Astrocyte (in vitro differentiated cells and primary cell): ENCODE measurements at regions not wholly inside any gene's neighbourhood (a gene's known extent, or its start where the extent isn't known, plus 50 kb on each side); places are given as distances from the start of the nearest gene placed in this dataset.

ENCODE experiments used
- DNase-seq: peaks from one replicate; pipeline ENCODE4 v3.0.0-alpha.2; 2010; ENCODE audit warnings: low read depth
- FAIRE-seq: peaks from 2 replicates; lab custom pipeline; 2011; peaks lifted over from hg19 to GRCh38; lab: Jason Lieb, UNC
- H2AFZ ChIP-seq: 2 replicates; pipeline ENCODE4 v1.6.0; 2012; ENCODE audit warnings: low read depth, low read length, inconsistent platforms
- H3K27ac ChIP-seq: 2 replicates; pipeline ENCODE4 v1.5.1; 2011; ENCODE audit warnings: low read depth, low read length, inconsistent platforms
- H3K27me3 ChIP-seq: 2 replicates; pipeline ENCODE4 v1.6.0; 2011; ENCODE audit warnings: low read length, inconsistent platforms; ENCODE audit not compliant: insufficient read depth
- H3K36me3 ChIP-seq: 2 replicates; pipeline ENCODE4 v1.5.1; 2011; ENCODE audit warnings: low read length, inconsistent platforms; ENCODE audit not compliant: insufficient read depth
- H3K4me1 ChIP-seq: 2 replicates; pipeline ENCODE4 v1.5.1; 2011; ENCODE audit warnings: low read length, inconsistent platforms; ENCODE audit not compliant: insufficient read depth
- H3K4me2 ChIP-seq: 2 replicates; pipeline ENCODE4 v1.6.0; 2012; ENCODE audit warnings: low read length, inconsistent platforms
- H3K4me3 ChIP-seq: 2 replicates; pipeline ENCODE4 v1.5.1; 2011; ENCODE audit warnings: low read depth, mild to moderate bottlenecking, low read length, inconsistent platforms; ENCODE audit not compliant: insufficient read depth
- H3K79me2 ChIP-seq: 2 replicates; pipeline ENCODE4 v1.6.0; 2012; ENCODE audit warnings: mild to moderate bottlenecking, low read length, inconsistent platforms; ENCODE audit not compliant: insufficient read depth
- H3K9ac ChIP-seq: 2 replicates; pipeline ENCODE4 v1.6.0; 2012; ENCODE audit warnings: mild to moderate bottlenecking, low read length, inconsistent platforms
- H3K9me3 ChIP-seq: 2 replicates; pipeline ENCODE4 v1.5.1; 2012; ENCODE audit warnings: low read depth, mild to moderate bottlenecking, low read length, inconsistent platforms; ENCODE audit not compliant: insufficient read depth
- H4K20me1 ChIP-seq: 2 replicates; pipeline ENCODE4 v1.6.0; 2012; ENCODE audit warnings: low read length, inconsistent platforms; ENCODE audit not compliant: insufficient read depth
- H3K27ac Mint-ChIP-seq: one replicate; pipeline ENCODE4 v1.8.0; 2021; ENCODE audit warnings: mild to moderate bottlenecking, mixed read lengths; ENCODE audit not compliant: unreplicated experiment
- H3K27me3 Mint-ChIP-seq: one replicate; pipeline ENCODE4 v1.8.0; 2021; ENCODE audit warnings: low read depth, mixed read lengths; ENCODE audit not compliant: unreplicated experiment
- H3K36me3 Mint-ChIP-seq: one replicate; pipeline ENCODE4 v1.8.0; 2021; ENCODE audit warnings: low read depth, mixed read lengths; ENCODE audit not compliant: unreplicated experiment
- H3K4me1 Mint-ChIP-seq: one replicate; pipeline ENCODE4 v1.8.0; 2021; ENCODE audit warnings: low read depth, mixed read lengths; ENCODE audit not compliant: unreplicated experiment
- H3K4me3 Mint-ChIP-seq: one replicate; pipeline ENCODE4 v1.8.0; 2021; ENCODE audit warnings: mild to moderate bottlenecking, moderate library complexity, mixed read lengths; ENCODE audit not compliant: unreplicated experiment
- H3K9me3 Mint-ChIP-seq: one replicate; pipeline ENCODE4 v1.8.0; 2021; ENCODE audit warnings: mild to moderate bottlenecking, mixed read lengths; ENCODE audit not compliant: unreplicated experiment
- CTCF ChIP-seq: IDR thresholded peaks from 2 replicates; pipeline ENCODE4 v1.5.1; 2011; ENCODE audit warnings: low read depth, mild to moderate bottlenecking, inconsistent platforms, low read length, moderate library complexity; ENCODE audit not compliant: insufficient read depth
- EZH2 ChIP-seq: IDR thresholded peaks from 2 replicates; pipeline ENCODE4 v1.6.1; 2012; ENCODE audit warnings: mild to moderate bottlenecking, low read length, inconsistent platforms; ENCODE audit not compliant: insufficient read depth

GRCh38 chr1:102315096-102315495, 318.4 kb upstream of the OLFM3 start:
- H3K9me3 Mint-ChIP-seq = no peaks in the 10 kb centered on the region
- Histone ChIP-seq H3K4me2 (no peak overlapping the region), H3K27ac (no peak overlapping the region), H3K79me2 (no peaks in the 10 kb centered on the region), H3K4me1 (no peaks in the 10 kb centered on the region), H3K4me3 (no peak overlapping the region), H2AFZ (no peak overlapping the region), H3K9me3 (no peaks in the 10 kb centered on the region), H3K36me3 (no peaks in the 10 kb centered on the region), H4K20me1 (no peaks in the 10 kb centered on the region), H3K9ac (no peak overlapping the region), H3K27me3 (no peaks in the 10 kb centered on the region)
- no peaks in the 10 kb centered on the region for H3K36me3 Mint-ChIP-seq
- no peak for DNase-seq
- no peaks in the 10 kb centered on the region for H3K27me3 Mint-ChIP-seq
- FAIRE-seq = no peak
- H3K27ac Mint-ChIP-seq = no peak overlapping the region
- no peak overlapping the region for H3K4me3 Mint-ChIP-seq
- TF ChIP-seq EZH2 (no peak), CTCF (no peak)
- no peaks in the 10 kb centered on the region for H3K4me1 Mint-ChIP-seq

DNA sequence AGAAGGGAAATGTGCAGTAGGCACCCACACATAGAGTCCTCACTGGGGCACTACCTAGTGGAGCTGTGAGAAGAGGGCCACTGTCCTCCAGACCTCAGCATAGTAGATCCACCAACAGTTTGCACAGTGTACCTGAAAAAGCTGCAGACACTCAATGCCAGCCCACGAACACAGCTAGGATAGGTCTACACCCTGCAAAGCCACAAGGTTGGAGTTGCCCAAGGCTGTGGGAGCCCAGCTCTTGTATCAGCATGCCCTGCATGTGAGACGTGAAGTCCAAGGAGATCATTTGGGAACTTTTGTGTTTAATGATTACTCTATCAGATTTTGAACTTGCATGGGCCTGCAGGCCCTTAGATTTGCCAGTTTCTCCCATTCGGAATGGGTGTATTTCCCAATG, 299.4 kb upstream of the OLFM3 start:
- no peak overlapping the region for H3K4me3 ChIP-seq
- no peak overlapping the region for H3K27ac ChIP-seq
- H3K4me2 ChIP-seq = no peak overlapping the region
- no peak overlapping the region for H3K4me3 Mint-ChIP-seq
- H3K9ac ChIP-seq = no peak overlapping the region
- no peak overlapping the region for H3K27ac Mint-ChIP-seq
- no peaks in the 10 kb centered on the region for H3K79me2 ChIP-seq
- DNase-seq (no peak), FAIRE-seq (no peak)
- H3K36me3 ChIP-seq = no peaks in the 10 kb centered on the region
- H3K9me3 ChIP-seq = no peaks in the 10 kb centered on the region
- TF ChIP-seq EZH2 (no peak), CTCF (no peak)
- no peaks in the 10 kb centered on the region for H4K20me1 ChIP-seq
- H3K27me3 Mint-ChIP-seq = no peaks in the 10 kb centered on the region
- no peak overlapping the region for H2AFZ ChIP-seq
- peaks cover 2% of the 10 kb centered on the region for H3K9me3 Mint-ChIP-seq
- no peaks in the 10 kb centered on the region for H3K27me3 ChIP-seq
- no peaks in the 10 kb centered on the region for H3K4me1 Mint-ChIP-seq
- no peaks in the 10 kb centered on the region for H3K36me3 Mint-ChIP-seq
- no peaks in the 10 kb centered on the region for H3K4me1 ChIP-seq

GRCh38 chr1:102282955-102283354, 286.2 kb upstream of the OLFM3 start:
- TF ChIP-seq EZH2 (no peak), CTCF (no peak)
- H3K79me2 ChIP-seq = no peaks in the 10 kb centered on the region
- FAIRE-seq (no peak), DNase-seq (no peak)
- Mint-ChIP-seq H3K9me3 (no peaks in the 10 kb centered on the region), H3K27ac (no peak overlapping the region), H3K27me3 (no peaks in the 10 kb centered on the region), H3K36me3 (no peaks in the 10 kb centered on the region), H3K4me3 (no peak overlapping the region), H3K4me1 (no peaks in the 10 kb centered on the region)
- no peak overlapping the region for H3K4me3 ChIP-seq
- H3K4me1 ChIP-seq = no peaks in the 10 kb centered on the region
- no peaks in the 10 kb centered on the region for H3K9me3 ChIP-seq
- H3K27ac ChIP-seq = no peak overlapping the region
- H3K36me3 ChIP-seq = no peaks in the 10 kb centered on the region
- no peaks in the 10 kb centered on the region for H4K20me1 ChIP-seq
- H3K9ac ChIP-seq = no peak overlapping the region
- H2AFZ ChIP-seq = no peak overlapping the region
- no peak overlapping the region for H3K4me2 ChIP-seq
- H3K27me3 ChIP-seq = no peaks in the 10 kb centered on the region
